KMS-11 (cell line): ENCODE measurements at regions not wholly inside any gene's neighbourhood (a gene's known extent, or its start where the extent isn't known, plus 50 kb on each side); places are given as distances from the start of the nearest gene placed in this dataset.

ENCODE experiments used
- H2AFZ ChIP-seq: fragments of 200-600 bp; sonication (generic); 2 replicates; pipeline ENCODE4 v1.6.1; 2016; ENCODE audit warnings: antibody characterized with exemption, mixed run types, low read depth
- H3K27ac ChIP-seq: fragments of 200-600 bp; sonication (generic); 2 replicates; pipeline ENCODE4 v1.6.1; 2016; ENCODE audit warnings: mild to moderate bottlenecking, mixed run types
- H3K27me3 ChIP-seq: fragments of 200-600 bp; sonication (generic); 2 replicates; pipeline ENCODE4 v1.6.1; 2017; ENCODE audit warnings: mild to moderate bottlenecking, low read depth, mixed run types, moderate library complexity; ENCODE audit not compliant: insufficient read depth
- H3K36me3 ChIP-seq: fragments of 200-600 bp; sonication (generic); 2 replicates; pipeline ENCODE4 v1.6.1; 2017; ENCODE audit warnings: mild to moderate bottlenecking, mixed run types; ENCODE audit not compliant: insufficient read depth
- H3K4me1 ChIP-seq: fragments of 200-600 bp; sonication (generic); 2 replicates; pipeline ENCODE4 v1.6.1; 2016; ENCODE audit warnings: mild to moderate bottlenecking, low read depth, mixed run types; ENCODE audit not compliant: poor library complexity, severe bottlenecking
- H3K4me2 ChIP-seq: fragments of 200-600 bp; sonication (generic); 2 replicates; pipeline ENCODE4 v1.7.0; 2016; ENCODE audit warnings: mild to moderate bottlenecking, mixed run types
- H3K4me3 ChIP-seq: fragments of 200-600 bp; sonication (generic); IDR thresholded peaks from 2 replicates; pipeline ENCODE4 v1.6.1; 2017; ENCODE audit warnings: low read depth, low read length, mixed read lengths; ENCODE audit not compliant: insufficient read depth
- H3K79me2 ChIP-seq: fragments of 200-600 bp; sonication (generic); 2 replicates; pipeline ENCODE4 v1.6.1; 2016; ENCODE audit warnings: low read depth, mixed run types; ENCODE audit not compliant: insufficient read depth
- H3K9ac ChIP-seq: fragments of 200-600 bp; sonication (generic); 2 replicates; pipeline ENCODE4 v1.6.1; 2016; ENCODE audit warnings: mild to moderate bottlenecking, mixed run types
- H4K20me1 ChIP-seq: fragments of 200-600 bp; sonication (generic); 2 replicates; pipeline ENCODE4 v1.6.1; 2016; ENCODE audit warnings: mild to moderate bottlenecking, mixed run types; ENCODE audit not compliant: insufficient read depth
- TF ChIP-seq, protein P1 (sequence below): fragments of 200-600 bp; sonication (generic); conservative IDR thresholded peaks from 2 replicates; pipeline ENCODE4 v1.6.1; 2017; ENCODE audit warnings: low read depth, mild to moderate bottlenecking, antibody characterized with exemption, low read length, moderate library complexity, mixed read lengths

DNA sequence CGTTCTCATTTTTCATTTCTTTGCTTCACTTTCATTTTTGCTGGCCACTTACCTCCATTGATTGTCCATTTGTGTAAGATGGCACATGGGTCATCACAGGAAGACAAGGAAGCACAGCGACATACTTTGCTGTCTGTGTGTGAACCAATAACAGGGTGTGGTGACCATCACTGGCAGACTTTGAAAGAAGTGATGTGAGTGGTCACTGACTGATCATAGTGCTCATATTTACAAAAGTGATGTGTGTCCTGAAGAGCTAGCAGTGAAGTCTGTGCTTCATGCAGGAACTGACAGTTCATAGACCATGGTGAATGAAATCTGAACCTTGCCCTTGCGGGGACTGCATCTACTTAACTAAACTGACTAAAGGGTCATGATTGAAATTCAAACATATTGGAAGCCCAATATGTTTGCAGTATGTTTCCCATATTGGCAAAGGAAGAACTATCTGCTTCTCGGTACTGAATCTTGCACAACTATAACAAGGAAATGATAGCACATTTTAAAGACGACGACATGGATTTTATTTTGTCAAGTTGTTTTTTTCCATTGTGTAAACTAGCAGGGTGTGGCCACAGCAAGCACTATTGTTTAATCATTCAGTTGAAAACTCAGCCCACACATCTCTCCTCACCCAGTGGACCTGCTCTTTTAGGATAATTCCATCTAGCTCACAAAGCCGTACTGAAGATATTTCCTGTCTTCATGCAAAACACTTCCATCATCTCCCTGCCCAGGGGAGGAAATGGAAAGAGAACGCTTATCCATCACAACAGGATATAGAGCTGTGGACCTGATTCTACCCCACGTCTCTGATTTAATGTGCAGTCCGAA lies 232.0 kb upstream of the ANKRD55 start:
- Histone ChIP-seq H2AFZ (no peak overlapping the region), H3K27ac (no peak overlapping the region), H3K4me2 (no peak overlapping the region), H3K4me1 (no peaks in the 10 kb centered on the region), H3K27me3 (no peaks in the 10 kb centered on the region), H3K79me2 (no peaks in the 10 kb centered on the region), H3K4me3 (no peak overlapping the region), H4K20me1 (no peaks in the 10 kb centered on the region), H3K36me3 (no peaks in the 10 kb centered on the region), H3K9ac (no peak overlapping the region)
- TF ChIP-seq, protein P1, sequence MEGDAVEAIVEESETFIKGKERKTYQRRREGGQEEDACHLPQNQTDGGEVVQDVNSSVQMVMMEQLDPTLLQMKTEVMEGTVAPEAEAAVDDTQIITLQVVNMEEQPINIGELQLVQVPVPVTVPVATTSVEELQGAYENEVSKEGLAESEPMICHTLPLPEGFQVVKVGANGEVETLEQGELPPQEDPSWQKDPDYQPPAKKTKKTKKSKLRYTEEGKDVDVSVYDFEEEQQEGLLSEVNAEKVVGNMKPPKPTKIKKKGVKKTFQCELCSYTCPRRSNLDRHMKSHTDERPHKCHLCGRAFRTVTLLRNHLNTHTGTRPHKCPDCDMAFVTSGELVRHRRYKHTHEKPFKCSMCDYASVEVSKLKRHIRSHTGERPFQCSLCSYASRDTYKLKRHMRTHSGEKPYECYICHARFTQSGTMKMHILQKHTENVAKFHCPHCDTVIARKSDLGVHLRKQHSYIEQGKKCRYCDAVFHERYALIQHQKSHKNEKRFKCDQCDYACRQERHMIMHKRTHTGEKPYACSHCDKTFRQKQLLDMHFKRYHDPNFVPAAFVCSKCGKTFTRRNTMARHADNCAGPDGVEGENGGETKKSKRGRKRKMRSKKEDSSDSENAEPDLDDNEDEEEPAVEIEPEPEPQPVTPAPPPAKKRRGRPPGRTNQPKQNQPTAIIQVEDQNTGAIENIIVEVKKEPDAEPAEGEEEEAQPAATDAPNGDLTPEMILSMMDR, result no peak

DNA sequence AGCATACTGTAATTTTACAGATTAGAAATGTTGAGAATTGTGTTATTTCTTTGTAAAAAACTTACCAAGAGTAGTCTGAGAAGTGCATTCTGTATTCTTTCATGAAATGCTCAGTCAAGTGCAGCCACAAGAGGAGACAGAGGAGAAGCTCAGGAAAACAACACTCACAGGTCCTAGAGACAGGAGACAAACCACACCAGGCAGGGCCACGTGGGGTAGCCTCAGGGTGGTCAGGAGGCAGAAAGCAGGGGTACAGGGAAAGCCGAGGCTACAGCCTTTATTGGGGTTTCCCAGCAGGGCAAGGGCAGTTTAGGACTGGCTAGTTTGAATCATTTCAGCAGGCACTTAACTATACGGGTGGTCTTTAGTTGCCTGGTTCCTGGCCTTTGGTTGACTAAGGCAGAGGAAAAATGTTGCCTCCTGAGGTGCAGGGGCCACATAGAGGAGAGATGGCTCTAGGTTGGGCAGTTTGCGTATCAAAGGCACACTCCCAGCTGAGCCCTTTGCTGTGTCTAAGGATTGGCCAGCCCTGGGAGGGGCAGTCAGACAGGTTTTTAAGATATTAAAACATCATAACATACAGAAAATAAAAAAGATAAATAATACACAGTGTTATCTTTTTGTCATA lies 230.9 kb upstream of the ANKRD55 start:
- Histone ChIP-seq H3K27me3 (no peaks in the 10 kb centered on the region), H3K4me2 (no peak overlapping the region), H3K9ac (no peak overlapping the region), H3K36me3 (no peaks in the 10 kb centered on the region), H3K4me1 (no peaks in the 10 kb centered on the region), H3K4me3 (no peak overlapping the region), H4K20me1 (no peaks in the 10 kb centered on the region), H3K27ac (no peak overlapping the region), H2AFZ (no peak overlapping the region), H3K79me2 (no peaks in the 10 kb centered on the region)
- TF ChIP-seq, protein P1, result no peak

DNA sequence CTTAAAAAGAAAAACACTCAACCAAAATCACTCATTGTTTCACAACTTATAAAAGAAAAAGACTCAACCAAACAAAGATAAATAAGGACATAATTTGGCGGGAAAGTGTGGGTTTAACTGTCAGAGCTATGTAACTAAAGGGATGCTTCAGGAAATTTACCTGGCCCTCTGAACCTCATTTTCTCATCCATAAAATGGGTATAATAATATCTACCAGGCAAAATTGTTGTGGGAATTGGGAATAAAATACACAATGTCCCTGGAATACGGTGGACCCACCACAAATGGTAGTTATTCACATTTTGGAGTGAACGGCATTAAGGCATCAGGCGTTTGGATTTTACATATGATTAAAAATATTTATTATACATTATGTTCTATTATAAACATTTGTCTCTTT lies 228.5 kb upstream of the ANKRD55 start:
- Histone ChIP-seq H3K9ac (no peak overlapping the region), H3K4me3 (no peak overlapping the region), H3K79me2 (no peaks in the 10 kb centered on the region), H3K36me3 (no peaks in the 10 kb centered on the region), H3K4me1 (no peaks in the 10 kb centered on the region), H2AFZ (no peak overlapping the region), H3K27me3 (no peaks in the 10 kb centered on the region), H3K27ac (no peak overlapping the region), H3K4me2 (no peak overlapping the region), H4K20me1 (no peaks in the 10 kb centered on the region)
- TF ChIP-seq, protein P1, result no peak

DNA sequence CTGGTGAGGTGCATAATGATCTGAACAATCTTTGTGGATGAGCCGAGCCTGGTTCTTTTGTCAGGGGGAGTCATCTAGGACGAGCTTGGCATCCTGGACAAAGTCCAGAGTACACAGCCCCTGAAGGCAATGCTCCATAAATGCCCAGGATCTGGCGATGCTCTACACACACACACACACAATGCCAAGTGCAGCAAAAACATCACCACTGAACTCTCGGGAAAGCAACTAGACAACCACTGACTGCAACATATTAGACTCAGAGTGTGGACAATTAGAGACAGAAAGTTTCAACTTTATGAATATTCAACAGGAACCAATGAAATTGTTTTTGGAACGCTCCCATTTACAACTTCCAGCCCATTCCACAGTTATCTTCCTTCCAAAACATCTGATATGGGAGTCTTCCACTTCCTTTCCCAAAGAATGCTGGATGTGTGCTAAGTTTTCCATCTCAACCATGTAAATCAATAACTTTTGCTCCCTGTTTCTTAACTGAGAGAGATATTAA lies 227.6 kb upstream of the ANKRD55 start:
- Histone ChIP-seq H3K9ac (no peak overlapping the region), H3K27ac (no peak overlapping the region), H3K36me3 (no peaks in the 10 kb centered on the region), H3K4me2 (no peak overlapping the region), H3K27me3 (no peaks in the 10 kb centered on the region), H3K79me2 (no peaks in the 10 kb centered on the region), H3K4me1 (no peaks in the 10 kb centered on the region), H3K4me3 (no peak overlapping the region), H2AFZ (no peak overlapping the region), H4K20me1 (no peaks in the 10 kb centered on the region)
- TF ChIP-seq, protein P1, result no peak
